ENCODE measurements at regions not wholly inside any gene's neighbourhood (a gene's known extent, or its start where the extent isn't known, plus 50 kb on each side); places are given as distances from the start of the nearest gene placed in this dataset.

DNA sequence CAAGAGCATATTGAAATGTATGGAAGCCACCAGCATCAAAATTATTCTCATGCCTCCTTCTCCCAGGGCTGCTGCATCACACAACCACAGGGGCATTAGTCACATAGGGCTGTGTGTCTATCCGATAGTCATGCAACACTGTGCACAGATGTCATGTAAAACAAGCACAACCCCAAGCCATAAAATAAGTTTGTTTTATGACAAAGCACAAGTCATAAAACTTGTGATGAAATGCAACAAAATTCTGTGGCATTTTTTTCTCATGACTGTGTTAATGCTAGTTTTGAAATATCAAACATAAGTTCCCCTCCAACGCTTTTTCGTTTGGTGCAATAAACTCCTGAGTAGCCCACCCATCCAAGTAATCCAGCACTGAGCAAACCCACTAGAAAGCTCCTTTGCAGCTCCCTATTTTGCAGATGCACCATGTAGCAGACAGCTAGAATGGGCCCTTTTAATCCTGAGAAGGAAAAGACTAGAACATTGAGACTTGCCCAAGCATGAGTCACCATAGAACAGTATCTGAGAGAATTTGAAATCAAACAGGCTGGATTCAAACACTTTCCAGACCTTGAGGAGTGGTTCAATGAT, 93.3 kb upstream of the ZNF366 start:
- TF ChIP-seq POLR2A (IDR thresholded peaks at IDR 0.05), result no peak
- TF ChIP-seq, protein P1, sequence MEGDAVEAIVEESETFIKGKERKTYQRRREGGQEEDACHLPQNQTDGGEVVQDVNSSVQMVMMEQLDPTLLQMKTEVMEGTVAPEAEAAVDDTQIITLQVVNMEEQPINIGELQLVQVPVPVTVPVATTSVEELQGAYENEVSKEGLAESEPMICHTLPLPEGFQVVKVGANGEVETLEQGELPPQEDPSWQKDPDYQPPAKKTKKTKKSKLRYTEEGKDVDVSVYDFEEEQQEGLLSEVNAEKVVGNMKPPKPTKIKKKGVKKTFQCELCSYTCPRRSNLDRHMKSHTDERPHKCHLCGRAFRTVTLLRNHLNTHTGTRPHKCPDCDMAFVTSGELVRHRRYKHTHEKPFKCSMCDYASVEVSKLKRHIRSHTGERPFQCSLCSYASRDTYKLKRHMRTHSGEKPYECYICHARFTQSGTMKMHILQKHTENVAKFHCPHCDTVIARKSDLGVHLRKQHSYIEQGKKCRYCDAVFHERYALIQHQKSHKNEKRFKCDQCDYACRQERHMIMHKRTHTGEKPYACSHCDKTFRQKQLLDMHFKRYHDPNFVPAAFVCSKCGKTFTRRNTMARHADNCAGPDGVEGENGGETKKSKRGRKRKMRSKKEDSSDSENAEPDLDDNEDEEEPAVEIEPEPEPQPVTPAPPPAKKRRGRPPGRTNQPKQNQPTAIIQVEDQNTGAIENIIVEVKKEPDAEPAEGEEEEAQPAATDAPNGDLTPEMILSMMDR (IDR thresholded peaks at IDR 0.05), result no peak
- TF ChIP-seq POLR2AphosphoS5 (IDR thresholded peaks at IDR 0.05), result no peak
